Esophagus squamous epithelium (tissue), 5 donors: ENCODE measurements at regions not wholly inside any gene's neighbourhood (a gene's known extent, or its start where the extent isn't known, plus 50 kb on each side); places are given as distances from the start of the nearest gene placed in this dataset.

Source experiments
- DNase-seq: peaks from one replicate; lab custom pipeline; 2025; lab: John Stamatoyannopoulos, UW
- H3K27ac ChIP-seq, 4 donors: fragments of 200-600 bp; sonication (generic); one replicate each; pipeline ENCODE4 v1.5.1; 2016 to 2019; ENCODE audit warnings: mild to moderate bottlenecking in 1 of 4
- H3K27me3 ChIP-seq, 4 donors: fragments of 200-600 bp; sonication (generic); 1 replicate in 3 of 4; 2 replicates in 1 of 4; pipeline versions ENCODE4 v1.5.1 to v1.6.0; 2017 to 2021; ENCODE audit warnings: antibody characterized with exemption in 1 of 4
- H3K36me3 ChIP-seq, 3 donors: fragments of 200-600 bp; sonication (generic); one replicate each; pipeline ENCODE4 v1.5.1; 2016 to 2019
- H3K4me1 ChIP-seq, 3 donors: fragments of 200-600 bp; sonication (generic); one replicate each; pipeline ENCODE4 v1.5.1; 2017 to 2019
- H3K4me3 ChIP-seq, 4 donors: fragments of 200-600 bp; sonication (generic); 1 replicate in 3 of 4; 2 replicates in 1 of 4; pipeline ENCODE4 v1.5.1; 2016 to 2019; ENCODE audit warnings: mild to moderate bottlenecking in 2 of 4, moderate library complexity in 1 of 4
- H3K9me3 ChIP-seq, 3 donors: fragments of 200-600 bp; sonication (generic); one replicate each; pipeline ENCODE4 v1.5.1; 2016 to 2019
- POLR2A ChIP-seq, 4 donors: fragments of 450-650 bp; IDR thresholded peaks; one replicate each; pipeline ENCODE4 v1.6.1; 2017; ENCODE audit warnings: antibody characterized with exemption in 4 of 4, mild to moderate bottlenecking in 4 of 4, moderate library complexity in 3 of 4
- WGBS, 2 donors: methylation state at CpG; one replicate each; pipeline ENCODE4 v1.1.5; 2018; 5-methylcytosine and 5-hydroxymethylcytosine counted together
- intact Hi-C: fragments of 100-400 bp; cut with DNase I; formaldehyde crosslinking; loops from one replicate; pipeline ENCODE4 v1.15.0; 2022
- TF ChIP-seq, protein P1 (sequence below), 6 experiments: fragments of 450-650 bp in 4 of 6; fragments of 200-600 bp in 2 of 6; sonication (generic) in 2 of 6; IDR thresholded peaks; one replicate each; pipeline ENCODE4 v1.5.1; 2016 to 2019; ENCODE audit warnings: antibody characterized with exemption in 6 of 6, mild to moderate bottlenecking in 4 of 6, moderate library complexity in 4 of 6
- donor health status: DM: yes; HTN: yes; CAD: no.

DNA sequence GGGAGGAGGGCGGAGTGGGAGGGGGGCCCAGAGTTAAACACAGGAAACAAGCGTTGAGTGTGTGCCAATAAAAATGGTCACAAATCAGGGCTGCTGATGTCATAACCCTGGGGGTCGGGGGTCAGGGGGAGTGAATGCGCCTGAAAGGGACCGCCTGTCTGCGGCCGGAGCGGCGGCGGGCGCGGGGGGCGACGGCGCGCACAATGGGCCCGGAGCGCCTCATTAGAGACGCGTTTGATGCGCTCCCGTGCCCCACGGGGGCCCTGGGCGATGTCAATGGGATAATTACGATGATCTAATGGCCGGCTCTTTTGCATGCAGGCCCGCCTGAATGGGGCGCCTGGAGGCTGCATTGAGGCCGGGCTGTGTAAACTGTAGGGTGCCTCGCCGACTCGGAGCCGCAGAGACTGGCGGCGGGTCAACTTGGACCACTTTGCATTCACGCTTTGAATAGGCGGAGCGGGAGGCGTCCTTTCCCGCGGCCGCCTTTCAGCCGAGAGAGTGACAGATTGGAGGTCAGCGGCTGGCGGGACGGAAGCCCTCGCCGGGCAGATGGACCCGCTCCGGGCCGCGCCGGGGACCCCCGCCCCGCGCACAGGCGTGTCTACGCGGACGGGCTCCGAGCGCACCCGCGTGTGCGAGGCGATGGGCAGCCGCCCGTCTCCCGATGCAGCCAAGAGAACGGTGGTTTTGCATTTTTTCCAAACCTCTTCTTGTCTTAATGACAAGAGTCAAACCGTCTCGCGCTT is 296.1 kb downstream of the TFAP2C start:
- H3K36me3 ChIP-seq = no peaks in the 10 kb centered on the region
- H3K27ac ChIP-seq = no peak overlapping the region
- H3K27me3 ChIP-seq = peaks cover 0 to 98% (median 17%) of the 10 kb centered on the region in 4 donors
- no peak for DNase-seq
- no peak for TF ChIP-seq POLR2A (IDR thresholded peaks at IDR 0.05)
- TF ChIP-seq, protein P1, sequence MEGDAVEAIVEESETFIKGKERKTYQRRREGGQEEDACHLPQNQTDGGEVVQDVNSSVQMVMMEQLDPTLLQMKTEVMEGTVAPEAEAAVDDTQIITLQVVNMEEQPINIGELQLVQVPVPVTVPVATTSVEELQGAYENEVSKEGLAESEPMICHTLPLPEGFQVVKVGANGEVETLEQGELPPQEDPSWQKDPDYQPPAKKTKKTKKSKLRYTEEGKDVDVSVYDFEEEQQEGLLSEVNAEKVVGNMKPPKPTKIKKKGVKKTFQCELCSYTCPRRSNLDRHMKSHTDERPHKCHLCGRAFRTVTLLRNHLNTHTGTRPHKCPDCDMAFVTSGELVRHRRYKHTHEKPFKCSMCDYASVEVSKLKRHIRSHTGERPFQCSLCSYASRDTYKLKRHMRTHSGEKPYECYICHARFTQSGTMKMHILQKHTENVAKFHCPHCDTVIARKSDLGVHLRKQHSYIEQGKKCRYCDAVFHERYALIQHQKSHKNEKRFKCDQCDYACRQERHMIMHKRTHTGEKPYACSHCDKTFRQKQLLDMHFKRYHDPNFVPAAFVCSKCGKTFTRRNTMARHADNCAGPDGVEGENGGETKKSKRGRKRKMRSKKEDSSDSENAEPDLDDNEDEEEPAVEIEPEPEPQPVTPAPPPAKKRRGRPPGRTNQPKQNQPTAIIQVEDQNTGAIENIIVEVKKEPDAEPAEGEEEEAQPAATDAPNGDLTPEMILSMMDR (IDR thresholded peaks at IDR 0.05) = no peak
- peak overlapping the region; percentile 11 to 59 (median 24) for H3K4me3 ChIP-seq
- intact Hi-C loops = no loop called here
- no peaks in the 10 kb centered on the region for H3K9me3 ChIP-seq
- 7 to 22% methylated on average over 5 to 12 of the region's 73 CpGs for WGBS, 2 donors
- H3K4me1 ChIP-seq = peaks cover 0 to 15% (median 10%) of the 10 kb centered on the region in 3 donors

DNA sequence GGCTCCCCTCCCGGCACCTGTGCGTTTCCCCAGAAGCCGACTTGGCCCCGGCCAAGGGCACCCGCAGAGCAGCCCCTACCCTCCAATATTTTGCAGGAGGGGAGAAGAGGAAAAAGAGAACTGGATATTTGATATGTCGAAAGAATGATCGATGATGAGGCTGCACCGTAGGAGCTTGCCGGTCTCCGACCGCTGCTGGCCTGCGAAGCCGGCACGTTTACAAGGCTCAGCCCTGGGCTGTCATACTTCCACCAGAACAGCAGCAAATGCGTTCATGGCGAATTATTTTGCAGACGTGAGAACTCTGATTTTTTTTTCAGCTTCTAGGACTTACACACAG is 296.7 kb downstream of the TFAP2C start:
- DNase-seq = no peak
- intact Hi-C loops = no loop called here
- Histone ChIP-seq H3K27ac (no peak overlapping the region), H3K9me3 (no peaks in the 10 kb centered on the region), H3K36me3 (no peaks in the 10 kb centered on the region), H3K4me1 (peaks cover 0 to 15% (median 10%) of the 10 kb centered on the region in 3 donors), H3K27me3 (peaks cover 0 to 99% (median 17%) of the 10 kb centered on the region in 4 donors), H3K4me3 (peak overlapping the region; percentile 11 to 59 (median 24))
- WGBS, 2 donors = 10 to 24% methylated on average over 15 to 16 of the region's 17 CpGs
- no peak for TF ChIP-seq POLR2A (IDR thresholded peaks at IDR 0.05)
- TF ChIP-seq, protein P1 (IDR thresholded peaks at IDR 0.05) = no peak

DNA sequence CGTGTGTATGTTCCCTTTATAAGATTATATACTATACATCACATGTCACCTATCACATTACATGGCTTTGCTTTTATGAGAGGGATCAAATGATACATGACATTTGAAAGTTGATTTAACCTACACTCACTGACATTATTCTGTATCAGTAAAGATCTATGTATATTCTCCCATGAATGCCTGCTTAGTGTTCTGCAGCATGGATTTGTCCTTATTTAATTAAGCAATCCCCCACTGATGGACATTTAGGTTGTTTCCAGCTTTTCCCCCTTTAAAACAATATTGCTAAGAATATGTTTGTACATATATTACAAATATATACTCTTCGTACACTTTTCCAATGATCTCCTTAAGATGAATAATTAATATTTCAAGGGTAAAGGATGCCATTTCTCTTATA is 297.4 kb downstream of the TFAP2C start:
- Histone ChIP-seq H3K27me3 (peaks cover 0 to 99% (median 17%) of the 10 kb centered on the region in 4 donors), H3K4me3 (no peak overlapping the region), H3K9me3 (no peaks in the 10 kb centered on the region), H3K4me1 (peaks cover 0 to 15% (median 10%) of the 10 kb centered on the region in 3 donors), H3K27ac (no peak overlapping the region), H3K36me3 (no peaks in the 10 kb centered on the region)
- 56 to 70% methylated on average over 2 of the region's 2 CpGs for WGBS, 2 donors
- TF ChIP-seq, protein P1 (IDR thresholded peaks at IDR 0.05) = no peak
- no peak for TF ChIP-seq POLR2A (IDR thresholded peaks at IDR 0.05)
- intact Hi-C loops = no loop called here
- DNase-seq = no peak

DNA sequence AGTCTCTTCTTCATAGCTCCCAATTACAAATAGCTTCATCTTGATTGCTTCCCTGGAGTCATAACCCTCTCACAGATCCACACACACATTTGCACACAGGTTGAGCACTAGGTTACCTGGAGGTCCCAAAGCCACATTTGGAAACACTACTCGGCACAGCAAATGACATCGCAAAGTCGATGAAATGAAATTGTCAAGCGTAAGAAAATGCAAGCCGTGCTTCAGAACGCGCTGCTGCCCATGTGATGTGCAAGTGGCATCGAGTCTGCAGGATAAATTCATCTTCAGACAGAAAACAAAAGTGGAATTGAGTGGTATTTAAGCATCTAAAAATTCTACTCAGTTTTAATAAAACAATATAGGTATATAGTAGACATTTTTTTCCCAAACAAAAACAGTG is 298.0 kb downstream of the TFAP2C start:
- intact Hi-C loops = no loop called here
- H3K27me3 ChIP-seq = peaks cover 0 to 96% (median 17%) of the 10 kb centered on the region in 4 donors
- H3K4me1 ChIP-seq = peaks cover 0 to 15% (median 10%) of the 10 kb centered on the region in 3 donors
- H3K27ac ChIP-seq = no peak overlapping the region
- no peaks in the 10 kb centered on the region for H3K9me3 ChIP-seq
- H3K36me3 ChIP-seq = no peaks in the 10 kb centered on the region
- WGBS, 2 donors = 62 to 78% methylated on average over 8 of the region's 8 CpGs
- DNase-seq = no peak
- no peak overlapping the region for H3K4me3 ChIP-seq
- TF ChIP-seq, protein P1 (IDR thresholded peaks at IDR 0.05) = no peak
- no peak for TF ChIP-seq POLR2A (IDR thresholded peaks at IDR 0.05)

DNA sequence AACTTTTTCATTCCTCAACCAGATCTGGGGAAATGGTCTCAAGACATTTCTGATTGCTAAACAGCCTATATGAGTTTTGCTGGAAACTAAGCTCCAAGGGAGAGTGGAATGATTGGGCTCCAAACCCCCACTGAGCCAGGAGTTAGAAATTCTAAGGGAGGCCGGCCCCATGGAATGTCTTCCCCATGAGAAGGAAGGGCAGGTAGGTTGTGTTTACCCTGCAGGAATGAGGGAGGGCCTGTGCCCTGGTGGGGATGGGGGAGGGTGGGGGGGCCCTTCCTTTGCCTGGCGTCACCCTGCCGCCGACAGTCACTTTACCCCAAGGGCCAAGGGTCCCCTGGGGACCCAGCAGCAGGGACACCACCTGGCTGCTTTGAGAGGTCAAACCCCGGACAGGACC is 298.9 kb downstream of the TFAP2C start:
- intact Hi-C loops = no loop called here
- DNase-seq = no peak
- Histone ChIP-seq H3K27ac (no peak overlapping the region), H3K4me3 (no peak overlapping the region), H3K36me3 (no peaks in the 10 kb centered on the region), H3K27me3 (peaks cover 0 to 88% (median 17%) of the 10 kb centered on the region in 4 donors), H3K4me1 (peaks cover 0 to 15% (median 10%) of the 10 kb centered on the region in 3 donors), H3K9me3 (no peaks in the 10 kb centered on the region)
- WGBS, 2 donors = 39 to 70% methylated on average over 2 to 5 of the region's 5 CpGs
- TF ChIP-seq, protein P1 (IDR thresholded peaks at IDR 0.05) = no peak
- TF ChIP-seq POLR2A (IDR thresholded peaks at IDR 0.05) = no peak
